Ramos (cell line): ENCODE measurements at regions not wholly inside any gene's neighbourhood (a gene's known extent, or its start where the extent isn't known, plus 50 kb on each side); places are given as distances from the start of the nearest gene placed in this dataset.
"Not testable (repeated sequence)": the region's sequence is repeated elsewhere in the genome, so short reads cannot be mapped to it uniquely, and the experiment has no call there.

ENCODE experiments used
- in situ Hi-C: fragments of 300-500 bp; cut with MboI; formaldehyde crosslinking; loops from one replicate; pipeline ENCODE4 v1.14.3; 2022; ENCODE audit warnings: low sequenced_read_pairs; ENCODE audit not compliant: unreplicated experiment

- in situ Hi-C loops, result no loop called here
Observed at GRCh38 chr4:38327174-38327573, 336.8 kb upstream of the KLF3 start.

GRCh38 chr4:38328989-38329729 is 334.8 kb upstream of the KLF3 start:
- in situ Hi-C loops, result no loop called here

- in situ Hi-C loops, result no loop called here
Observed at GRCh38 chr4:38330321-38330720, 333.7 kb upstream of the KLF3 start.

GRCh38 chr4:38330936-38331335 is 333.1 kb upstream of the KLF3 start:
- in situ Hi-C loops, result no loop called here

GRCh38 chr4:38332699-38333098 is 331.3 kb upstream of the KLF3 start:
- in situ Hi-C loops, result no loop called here

- in situ Hi-C loops, result no loop called here
Observed at GRCh38 chr4:38333219-38333618, 330.8 kb upstream of the KLF3 start.

- in situ Hi-C loops, result no loop called here
Observed at GRCh38 chr4:38334791-38335190, 329.2 kb upstream of the KLF3 start.

GRCh38 chr4:38338939-38339338 is 325.1 kb upstream of the KLF3 start:
- in situ Hi-C loops, result not testable (repeated sequence)

GRCh38 chr4:38343608-38344007 is 320.4 kb upstream of the KLF3 start:
- in situ Hi-C loops, result no loop called here

- in situ Hi-C loops, result no loop called here
Observed at GRCh38 chr4:38344929-38345328, 319.1 kb upstream of the KLF3 start.

- in situ Hi-C loops, result no loop called here
Observed at GRCh38 chr4:38347251-38347650, 316.7 kb upstream of the KLF3 start.

GRCh38 chr4:38354421-38354820 is 309.6 kb upstream of the KLF3 start:
- in situ Hi-C loops, result no loop called here

- in situ Hi-C loops, result no loop called here
Observed at GRCh38 chr4:38354872-38355271, 309.1 kb upstream of the KLF3 start.

- in situ Hi-C loops, result no loop called here
Observed at GRCh38 chr4:38356686-38357085, 307.3 kb upstream of the KLF3 start.

- in situ Hi-C loops, result no loop called here
Observed at GRCh38 chr4:38357546-38357945, 306.5 kb upstream of the KLF3 start.

GRCh38 chr4:38359113-38359512 is 304.9 kb upstream of the KLF3 start:
- in situ Hi-C loops, result no loop called here

GRCh38 chr4:38360201-38360600 is 303.8 kb upstream of the KLF3 start:
- in situ Hi-C loops, result no loop called here

GRCh38 chr4:38364383-38364963 is 299.5 kb upstream of the KLF3 start:
- in situ Hi-C loops, result no loop called here

GRCh38 chr4:38365261-38365660 is 298.7 kb upstream of the KLF3 start:
- in situ Hi-C loops, result no loop called here

- in situ Hi-C loops, result no loop called here
Observed at GRCh38 chr4:38365748-38366310, 298.2 kb upstream of the KLF3 start.

- in situ Hi-C loops, result no loop called here
Observed at GRCh38 chr4:38366456-38366855, 297.5 kb upstream of the KLF3 start.

- in situ Hi-C loops, result no loop called here
Observed at GRCh38 chr4:38366997-38367396, 297.0 kb upstream of the KLF3 start.
